ENCODE measurements at regions not wholly inside any gene's neighbourhood (a gene's known extent, or its start where the extent isn't known, plus 50 kb on each side); places are given as distances from the start of the nearest gene placed in this dataset.
"Not testable (repeated sequence)": the region's sequence is repeated elsewhere in the genome, so short reads cannot be mapped to it uniquely, and the experiment has no call there.

GRCh38 chr5:124614105-124614504 lies 132.3 kb downstream of the ZNF608 start (continued):
- no peak for TF ChIP-seq POU6F1 (CRISPR knock-in tag; IDR thresholded peaks at IDR 0.05; ENCODE audit: borderline replicate concordance, low read depth)

DNA sequence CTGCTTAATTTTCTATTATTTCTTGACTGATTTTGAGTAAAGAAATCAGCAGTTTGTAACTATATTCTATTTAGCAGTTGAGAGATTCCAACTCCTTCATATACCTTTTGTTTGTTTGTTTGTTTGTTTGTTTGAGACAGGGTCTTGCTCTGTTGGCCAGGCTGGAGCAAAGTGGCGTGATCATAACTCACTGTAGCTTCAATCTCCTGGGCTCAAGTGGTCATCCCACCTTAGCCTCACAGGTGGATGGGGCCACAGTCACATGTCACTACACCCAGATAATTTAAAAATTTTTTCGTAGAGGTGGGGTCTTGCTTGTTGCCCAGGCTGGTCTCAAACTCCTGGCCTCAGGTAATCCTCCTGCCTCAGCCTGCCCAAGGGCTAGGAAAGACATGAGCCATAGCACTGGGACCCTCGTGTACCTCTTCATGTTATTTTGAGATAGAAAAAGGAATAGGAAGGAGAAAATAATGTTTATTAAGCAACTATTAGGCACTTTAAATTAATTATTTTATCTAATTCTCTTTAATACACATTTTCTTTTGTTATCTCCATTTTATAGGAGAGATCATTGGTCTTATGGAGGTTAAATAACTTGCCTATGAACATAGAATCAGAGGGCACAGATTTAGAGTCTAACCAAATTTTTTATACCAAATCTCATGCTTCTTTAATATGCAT lies 133.0 kb downstream of the ZNF608 start:
- TF ChIP-seq ZNF565 (CRISPR knock-in tag; conservative IDR thresholded peaks at IDR 0.05; ENCODE audit: low read depth) (no peak), ZFP3 (CRISPR knock-in tag; IDR thresholded peaks at IDR 0.05) (no peak), CSRNP3 (CRISPR knock-in tag; IDR thresholded peaks at IDR 0.05) (no peak), SNAI2 (CRISPR knock-in tag; IDR thresholded peaks at IDR 0.05) (no peak), ZNF8 (CRISPR knock-in tag; IDR thresholded peaks at IDR 0.05) (no peak)
- TF ChIP-seq, protein P1, sequence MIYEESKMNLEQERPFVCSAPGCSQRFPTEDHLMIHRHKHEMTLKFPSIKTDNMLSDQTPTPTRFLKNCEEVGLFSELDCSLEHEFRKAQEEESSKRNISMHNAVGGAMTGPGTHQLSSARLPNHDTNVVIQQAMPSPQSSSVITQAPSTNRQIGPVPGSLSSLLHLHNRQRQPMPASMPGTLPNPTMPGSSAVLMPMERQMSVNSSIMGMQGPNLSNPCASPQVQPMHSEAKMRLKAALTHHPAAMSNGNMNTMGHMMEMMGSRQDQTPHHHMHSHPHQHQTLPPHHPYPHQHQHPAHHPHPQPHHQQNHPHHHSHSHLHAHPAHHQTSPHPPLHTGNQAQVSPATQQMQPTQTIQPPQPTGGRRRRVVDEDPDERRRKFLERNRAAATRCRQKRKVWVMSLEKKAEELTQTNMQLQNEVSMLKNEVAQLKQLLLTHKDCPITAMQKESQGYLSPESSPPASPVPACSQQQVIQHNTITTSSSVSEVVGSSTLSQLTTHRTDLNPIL (CRISPR knock-in tag; IDR thresholded peaks at IDR 0.05; ENCODE audit: low read depth) = no peak

DNA sequence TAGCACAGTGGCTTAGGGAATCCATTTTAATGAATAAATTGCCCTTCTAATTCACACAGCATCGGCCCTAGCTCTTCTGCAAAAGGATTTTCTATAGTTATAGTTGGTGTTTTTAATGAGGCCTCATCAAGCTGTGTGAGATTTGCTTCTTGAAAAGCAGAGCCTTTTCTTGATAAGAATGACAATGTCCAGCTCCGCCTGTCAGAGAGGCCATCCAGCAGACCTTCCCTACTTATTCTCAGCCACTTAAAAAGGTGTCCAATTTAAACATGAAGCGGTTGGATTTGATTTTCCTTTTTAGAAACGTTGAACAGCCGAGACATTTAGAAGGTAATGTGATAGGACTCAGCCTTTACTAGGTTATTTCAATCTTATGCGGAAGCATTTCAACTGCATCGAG lies 134.4 kb downstream of the ZNF608 start:
- TF ChIP-seq ZFP30 (CRISPR knock-in tag; IDR thresholded peaks at IDR 0.05) = no peak
- no peak for TF ChIP-seq POU6F1 (CRISPR knock-in tag; IDR thresholded peaks at IDR 0.05; ENCODE audit: borderline replicate concordance, low read depth)
- no peak for TF ChIP-seq ZNF8 (CRISPR knock-in tag; IDR thresholded peaks at IDR 0.05)
- TF ChIP-seq RARB (CRISPR knock-in tag; IDR thresholded peaks at IDR 0.05) = no peak
- TF ChIP-seq ISL1 (CRISPR knock-in tag; IDR thresholded peaks at IDR 0.05) = no peak
- TF ChIP-seq PPARA (CRISPR knock-in tag; IDR thresholded peaks at IDR 0.05; ENCODE audit: borderline replicate concordance) = no peak
- no peak for TF ChIP-seq ESRRG (CRISPR knock-in tag; IDR thresholded peaks at IDR 0.05)
- no peak for TF ChIP-seq ZNF565 (CRISPR knock-in tag; conservative IDR thresholded peaks at IDR 0.05; ENCODE audit: low read depth)
- no peak for TF ChIP-seq ZFP3 (CRISPR knock-in tag; IDR thresholded peaks at IDR 0.05)
- TF ChIP-seq CSDC2 (CRISPR knock-in tag; IDR thresholded peaks at IDR 0.05) = no peak
- TF ChIP-seq SNAI2 (CRISPR knock-in tag; IDR thresholded peaks at IDR 0.05) = no peak
- TF ChIP-seq, protein P1 (CRISPR knock-in tag; IDR thresholded peaks at IDR 0.05; ENCODE audit: low read depth) = no peak
- no peak for TF ChIP-seq PATZ1 (CRISPR knock-in tag; IDR thresholded peaks at IDR 0.05; ENCODE audit: borderline replicate concordance)
- no peak for TF ChIP-seq TCF4 (CRISPR knock-in tag; IDR thresholded peaks at IDR 0.05; ENCODE audit: borderline replicate concordance)
- no peak for TF ChIP-seq TSHZ2 (CRISPR knock-in tag; IDR thresholded peaks at IDR 0.05)
- no peak for TF ChIP-seq TOX (CRISPR knock-in tag; IDR thresholded peaks at IDR 0.05; ENCODE audit: borderline replicate concordance)
- no peak for TF ChIP-seq GLIS3 (CRISPR knock-in tag; IDR thresholded peaks at IDR 0.05)

More for the DNA sequence above, 133.0 kb downstream of the ZNF608 start:
- no peak for ATAC-seq

DNA sequence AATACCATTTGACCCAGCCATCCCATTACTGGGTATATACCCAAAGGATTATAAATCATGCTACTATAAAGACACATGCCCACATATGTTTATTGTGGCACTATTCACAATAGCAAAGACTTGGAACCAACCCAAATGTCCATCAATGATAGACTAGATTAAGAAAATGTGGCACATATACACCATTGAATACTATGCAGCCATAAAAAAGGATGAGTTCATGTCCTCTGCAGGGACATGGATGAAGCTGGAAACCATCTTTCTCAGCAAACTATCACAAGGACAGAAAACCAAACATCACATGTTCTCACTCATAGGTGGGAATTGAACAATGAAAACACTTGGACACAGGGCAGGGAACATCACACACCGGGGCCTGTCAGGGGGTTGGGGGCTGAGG lies 135.2 kb downstream of the ZNF608 start:
- not testable (repeated sequence) for ATAC-seq

More for the DNA sequence above, 134.4 kb downstream of the ZNF608 start:
- no peak for ATAC-seq

DNA sequence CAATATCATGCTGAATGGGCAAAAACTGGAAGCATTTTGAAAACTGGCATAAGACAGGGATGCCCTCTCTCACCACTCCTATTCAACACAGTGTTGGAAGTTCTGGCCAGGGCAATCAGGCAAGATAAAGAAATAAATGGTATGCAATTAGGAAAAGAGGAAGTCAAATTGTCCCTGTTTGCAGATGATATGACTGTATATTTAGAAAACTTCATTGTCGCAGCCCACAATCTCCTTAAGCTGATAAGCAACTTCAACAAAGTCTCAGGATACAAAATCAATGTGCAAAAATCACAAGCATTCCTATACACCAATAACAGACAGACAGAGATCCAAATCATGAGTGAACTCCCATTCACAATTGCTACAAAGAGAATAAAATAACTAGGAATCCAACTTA lies 136.8 kb downstream of the ZNF608 start:
- not testable (repeated sequence) for ATAC-seq
